HEK293 (cell line): ENCODE measurements at regions not wholly inside any gene's neighbourhood (a gene's known extent, or its start where the extent isn't known, plus 50 kb on each side); places are given as distances from the start of the nearest gene placed in this dataset.

Experiments
- KLF9 ChIP-seq: fragments of 450-650 bp; formaldehyde crosslinking; IDR thresholded peaks from 2 replicates; pipeline ENCODE4 v1.5.1; 2016; ENCODE audit warnings: missing biosample characterization, missing genetic modification characterization, low read depth
- OSR2 ChIP-seq: fragments of 450-650 bp; formaldehyde crosslinking; IDR thresholded peaks from 2 replicates; pipeline ENCODE4 v1.5.1; 2016; ENCODE audit warnings: missing biosample characterization, missing genetic modification characterization
- RBAK ChIP-seq: fragments of 450-650 bp; formaldehyde crosslinking; IDR thresholded peaks from 2 replicates; pipeline ENCODE4 v1.5.1; 2016; ENCODE audit warnings: missing biosample characterization, missing genetic modification characterization
- YY1 ChIP-seq: fragments of 450-650 bp; formaldehyde crosslinking; IDR thresholded peaks from 2 replicates; pipeline ENCODE4 v1.5.1; 2018; ENCODE audit warnings: missing biosample characterization, missing genetic modification characterization
- ZNF274 ChIP-seq, 2 experiments: fragments of 200-500 bp in 1 of 2; fragments of 450-650 bp in 1 of 2; sonication (Bioruptor generic) in 1 of 2; formaldehyde crosslinking in 1 of 2; IDR thresholded peaks; 2 replicates each; pipeline versions ENCODE4 v1.5.1 to v1.6.1; 2014 to 2016; ENCODE audit warnings: borderline replicate concordance in 1 of 2, inconsistent platforms in 1 of 2, low read length in 1 of 2, missing biosample characterization in 1 of 2, missing genetic modification characterization in 1 of 2
- ZNF398 ChIP-seq: fragments of 450-650 bp; formaldehyde crosslinking; IDR thresholded peaks from 2 replicates; pipeline ENCODE4 v1.5.1; 2017; ENCODE audit warnings: missing biosample characterization, missing genetic modification characterization
- ZNF610 ChIP-seq: fragments of 450-650 bp; formaldehyde crosslinking; IDR thresholded peaks from 2 replicates; pipeline ENCODE4 v1.5.1; 2016; ENCODE audit warnings: missing biosample characterization, missing genetic modification characterization, borderline replicate concordance
- ZSCAN5A ChIP-seq: fragments of 450-650 bp; formaldehyde crosslinking; IDR thresholded peaks from 2 replicates; pipeline ENCODE4 v1.5.1; 2016; ENCODE audit warnings: missing biosample characterization, missing genetic modification characterization
- TF ChIP-seq, protein P1 (sequence below): fragments of 450-650 bp; formaldehyde crosslinking; IDR thresholded peaks from 2 replicates; pipeline ENCODE4 v1.5.1; 2016; ENCODE audit warnings: missing biosample characterization, missing genetic modification characterization

GRCh38 chr7:155971180-155971770 lies 159.0 kb upstream of the SHH start:
- TF ChIP-seq ZNF274 (IDR thresholded peaks at IDR 0.05; ENCODE audit: low read length) = no peak
- TF ChIP-seq ZNF274 (tag by site-specific recombination; IDR thresholded peaks at IDR 0.05; ENCODE audit: borderline replicate concordance) = no peak
- TF ChIP-seq, protein P1, sequence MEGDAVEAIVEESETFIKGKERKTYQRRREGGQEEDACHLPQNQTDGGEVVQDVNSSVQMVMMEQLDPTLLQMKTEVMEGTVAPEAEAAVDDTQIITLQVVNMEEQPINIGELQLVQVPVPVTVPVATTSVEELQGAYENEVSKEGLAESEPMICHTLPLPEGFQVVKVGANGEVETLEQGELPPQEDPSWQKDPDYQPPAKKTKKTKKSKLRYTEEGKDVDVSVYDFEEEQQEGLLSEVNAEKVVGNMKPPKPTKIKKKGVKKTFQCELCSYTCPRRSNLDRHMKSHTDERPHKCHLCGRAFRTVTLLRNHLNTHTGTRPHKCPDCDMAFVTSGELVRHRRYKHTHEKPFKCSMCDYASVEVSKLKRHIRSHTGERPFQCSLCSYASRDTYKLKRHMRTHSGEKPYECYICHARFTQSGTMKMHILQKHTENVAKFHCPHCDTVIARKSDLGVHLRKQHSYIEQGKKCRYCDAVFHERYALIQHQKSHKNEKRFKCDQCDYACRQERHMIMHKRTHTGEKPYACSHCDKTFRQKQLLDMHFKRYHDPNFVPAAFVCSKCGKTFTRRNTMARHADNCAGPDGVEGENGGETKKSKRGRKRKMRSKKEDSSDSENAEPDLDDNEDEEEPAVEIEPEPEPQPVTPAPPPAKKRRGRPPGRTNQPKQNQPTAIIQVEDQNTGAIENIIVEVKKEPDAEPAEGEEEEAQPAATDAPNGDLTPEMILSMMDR (tag by site-specific recombination) = no peak
- TF ChIP-seq ZNF610 (tag by site-specific recombination) = no peak
- no peak for TF ChIP-seq RBAK (tag by site-specific recombination)
- no peak for TF ChIP-seq KLF9
- TF ChIP-seq ZNF398 = no peak
- TF ChIP-seq YY1 = no peak
- TF ChIP-seq ZSCAN5A (tag by site-specific recombination) = no peak
- no peak for TF ChIP-seq OSR2 (tag by site-specific recombination)
